GM20000 (cell line): ENCODE measurements at regions not wholly inside any gene's neighbourhood (a gene's known extent, or its start where the extent isn't known, plus 50 kb on each side); places are given as distances from the start of the nearest gene placed in this dataset.

Experiments used
- DNase-seq: peaks from one replicate; pipeline ENCODE4 v3.0.0; 2012; ENCODE audit warnings: low spot score
- CTCF ChIP-seq: IDR thresholded peaks from 2 replicates; pipeline ENCODE4 v1.5.1; 2012; ENCODE audit warnings: mild to moderate bottlenecking, control low read depth; ENCODE audit errors: extremely low read depth, missing control alignments

- no peak for DNase-seq
- no peak for TF ChIP-seq CTCF
Observed at GRCh38 chr3:148360051-148360450, 337.7 kb upstream of the AGTR1 start.

- DNase-seq = peak; percentile 5
- TF ChIP-seq CTCF = no peak
Observed at GRCh38 chr3:148366743-148367410, 330.8 kb upstream of the AGTR1 start.

- no peak for DNase-seq
- no peak for TF ChIP-seq CTCF
Observed at GRCh38 chr3:148367756-148368155, 329.9 kb upstream of the AGTR1 start.

GRCh38 chr3:148369381-148369780, 328.3 kb upstream of the AGTR1 start:
- no peak for DNase-seq
- TF ChIP-seq CTCF = no peak

GRCh38 chr3:148372206-148372875, 325.4 kb upstream of the AGTR1 start:
- TF ChIP-seq CTCF = no peak
- no peak for DNase-seq

GRCh38 chr3:148373961-148374360, 323.7 kb upstream of the AGTR1 start:
- no peak for TF ChIP-seq CTCF
- DNase-seq = no peak

- peak; percentile 11 for DNase-seq
- TF ChIP-seq CTCF = no peak
Observed at GRCh38 chr3:148379763-148380382, 317.8 kb upstream of the AGTR1 start.
